WTC11 (cell line): ENCODE measurements at regions not wholly inside any gene's neighbourhood (a gene's known extent, or its start where the extent isn't known, plus 50 kb on each side); places are given as distances from the start of the nearest gene placed in this dataset.

Experiments
- ATAC-seq: fragments of 200-7000 bp; cut with Tn5 transposase; 2 replicates; pipeline ENCODE4 v1.10.0; 2021; ENCODE audit warnings: mild to moderate bottlenecking, moderate library complexity
- CTCF ChIA-PET: fragments of 300-600 bp; sonication (Branson Sonifier 250); formaldehyde crosslinking; loops from one replicate; lab custom pipeline; 2021; ENCODE audit warnings: antibody characterized with exemption; lab: Charles Lee
- POLR2A ChIA-PET: fragments of 350-600 bp; sonication (Branson Sonifier 250); formaldehyde crosslinking; loops from one replicate; lab custom pipeline; 2021; ENCODE audit warnings: antibody characterized with exemption; lab: Charles Lee
- DNase-seq: peaks from one replicate; pipeline ENCODE4 v3.0.0; 2021; ENCODE audit warnings: low spot score
- H3K27ac Mint-ChIP-seq: 2 replicates; pipeline ENCODE4 v1.8.0; 2021; ENCODE audit warnings: mixed read lengths
- H3K27me3 Mint-ChIP-seq: 2 replicates; pipeline ENCODE4 v1.8.0; 2021; ENCODE audit warnings: low read depth, mild to moderate bottlenecking, moderate library complexity, mixed read lengths
- H3K36me3 Mint-ChIP-seq: 2 replicates; pipeline ENCODE4 v1.8.0; 2021; ENCODE audit warnings: mixed read lengths
- H3K4me1 Mint-ChIP-seq: 2 replicates; pipeline ENCODE4 v1.8.0; 2022; ENCODE audit warnings: mixed read lengths
- H3K4me3 Mint-ChIP-seq: 2 replicates; pipeline ENCODE4 v1.8.0; 2021; ENCODE audit warnings: mild to moderate bottlenecking, moderate library complexity, mixed read lengths
- H3K9me3 Mint-ChIP-seq: 2 replicates; pipeline ENCODE4 v1.8.0; 2021; ENCODE audit warnings: mixed read lengths
- CREM ChIP-seq: sonication (generic); formaldehyde crosslinking; IDR thresholded peaks from 2 replicates; pipeline ENCODE4 v1.8.1; 2022; ENCODE audit warnings: mild to moderate bottlenecking, missing genetic modification reagents, moderate library complexity
- EMX1 ChIP-seq: fragments of 250-450 bp; sonication (Bioruptor Pico); IDR thresholded peaks from 2 replicates; pipeline ENCODE4 v1.8.0; 2021; ENCODE audit warnings: mild to moderate bottlenecking
- ESRRA ChIP-seq: sonication (generic); formaldehyde crosslinking; IDR thresholded peaks from 2 replicates; pipeline ENCODE4 v1.8.1; 2022; ENCODE audit warnings: mild to moderate bottlenecking, missing genetic modification reagents, borderline replicate concordance
- FOXP1 ChIP-seq: sonication (generic); formaldehyde crosslinking; IDR thresholded peaks from 2 replicates; pipeline ENCODE4 v1.8.0; 2022; ENCODE audit warnings: missing genetic modification reagents, mild to moderate bottlenecking, moderate library complexity, borderline replicate concordance
- GABPB1 ChIP-seq: sonication (generic); formaldehyde crosslinking; IDR thresholded peaks from 2 replicates; pipeline ENCODE4 v1.8.1; 2023; ENCODE audit warnings: mild to moderate bottlenecking, missing genetic modification reagents
- IRF2 ChIP-seq: sonication (generic); formaldehyde crosslinking; IDR thresholded peaks from 2 replicates; pipeline ENCODE4 v1.8.0; 2022; ENCODE audit warnings: low read depth, missing genetic modification reagents, borderline replicate concordance
- KAT7 ChIP-seq: sonication (generic); formaldehyde crosslinking; IDR thresholded peaks from 2 replicates; pipeline ENCODE4 v1.8.1; 2023; ENCODE audit warnings: missing genetic modification reagents, mild to moderate bottlenecking, borderline replicate concordance
- RORB ChIP-seq: fragments of 250-450 bp; sonication (Bioruptor Pico); IDR thresholded peaks from 2 replicates; pipeline ENCODE4 v1.9.0; 2021; ENCODE audit warnings: mild to moderate bottlenecking
- ZNF219 ChIP-seq: sonication (generic); formaldehyde crosslinking; IDR thresholded peaks from 2 replicates; pipeline ENCODE4 v1.8.0; 2023; ENCODE audit warnings: missing genetic modification reagents, mild to moderate bottlenecking, borderline replicate concordance
- ZNF232 ChIP-seq: sonication (generic); formaldehyde crosslinking; IDR thresholded peaks from 2 replicates; pipeline ENCODE4 v1.8.0; 2022; ENCODE audit warnings: mild to moderate bottlenecking, missing genetic modification reagents
- TF ChIP-seq, protein P1 (sequence below): sonication (generic); formaldehyde crosslinking; IDR thresholded peaks from 2 replicates; pipeline ENCODE4 v1.8.1; 2023; ENCODE audit warnings: mild to moderate bottlenecking, missing genetic modification reagents, moderate library complexity
- TF ChIP-seq, protein P2 (sequence below): fragments of 250-450 bp; sonication (Bioruptor Pico); IDR thresholded peaks from 2 replicates; pipeline ENCODE4 v2.1.2; 2022; ENCODE audit warnings: mild to moderate bottlenecking, moderate library complexity
- TF ChIP-seq, protein P3 (sequence below): fragments of 250-450 bp; sonication (Bioruptor Pico); IDR thresholded peaks from 2 replicates; pipeline ENCODE4 v1.9.0; 2021; ENCODE audit warnings: mild to moderate bottlenecking, borderline replicate concordance
- TF ChIP-seq, protein P4 (sequence below): fragments of 250-450 bp; sonication (Bioruptor Pico); IDR thresholded peaks from 2 replicates; pipeline ENCODE4 v1.9.0; 2021; ENCODE audit warnings: mild to moderate bottlenecking
- TF ChIP-seq, protein P5 (sequence below): sonication (generic); formaldehyde crosslinking; IDR thresholded peaks from 2 replicates; pipeline ENCODE4 v1.8.1; 2022; ENCODE audit warnings: missing genetic modification reagents, borderline replicate concordance
- TF ChIP-seq, protein P6 (sequence below): sonication (generic); formaldehyde crosslinking; IDR thresholded peaks from 2 replicates; pipeline ENCODE4 v1.8.1; 2023; ENCODE audit warnings: mild to moderate bottlenecking, moderate library complexity, missing genetic modification reagents
- TF ChIP-seq, protein P7 (sequence below): fragments of 250-450 bp; sonication (Bioruptor Pico); IDR thresholded peaks from 2 replicates; pipeline ENCODE4 v1.8.0; 2021; ENCODE audit warnings: mild to moderate bottlenecking

DNA sequence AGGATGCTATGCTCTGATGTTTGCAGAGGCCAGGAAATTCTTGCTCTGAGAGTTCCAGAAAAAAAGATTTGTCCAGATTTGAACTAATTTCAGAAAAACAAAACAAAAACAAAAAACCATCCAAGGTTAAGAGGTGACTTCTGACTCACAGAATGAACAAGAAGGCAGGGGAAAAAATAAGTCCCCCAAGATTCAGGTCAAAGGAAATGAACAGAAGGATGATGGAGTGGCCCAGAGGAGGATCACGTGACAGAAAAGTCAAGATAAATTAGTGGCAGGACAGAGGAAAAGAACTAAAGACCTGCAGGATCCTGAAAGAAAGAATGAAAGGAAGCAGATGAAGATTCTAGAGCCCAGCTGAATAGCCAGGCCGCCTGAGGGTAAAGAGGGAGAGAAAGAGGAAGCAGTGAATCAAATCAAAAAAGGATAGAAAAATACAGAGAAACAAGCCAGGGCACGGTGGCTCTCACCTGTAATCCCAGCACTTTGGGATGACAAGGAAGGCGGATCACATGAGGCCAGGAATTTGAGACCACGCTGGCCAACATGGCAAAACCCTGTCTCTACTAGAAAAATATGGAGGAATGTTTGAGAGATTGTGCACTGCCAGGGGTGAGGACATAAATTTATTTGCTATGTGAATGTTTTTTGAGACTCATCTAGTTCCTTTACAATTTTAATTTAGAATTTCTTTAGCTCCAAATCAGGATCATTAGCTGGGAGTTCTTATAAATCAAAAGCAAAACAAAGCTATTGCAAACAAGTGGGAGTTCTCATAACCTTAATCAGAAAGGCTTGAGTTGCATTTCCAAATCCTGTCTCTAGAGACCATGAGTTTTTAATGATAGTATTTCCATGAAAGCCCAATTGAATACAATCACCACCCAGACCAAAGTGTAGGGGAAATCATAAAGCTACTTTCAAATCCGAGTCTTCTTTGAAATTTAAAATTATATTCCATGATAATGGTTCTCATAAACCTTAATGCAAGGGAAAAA is 217.1 kb upstream of the PLEKHG7 start:
- ChIA-PET POLR2A (interaction anchor here (1.0 kb wide), 1 partner anchor 340 kb away, joined by 3 read pairs; the partner anchor contains the start of gene BTG1), CTCF (interaction anchor here (0.6 kb wide), 1 partner anchor 86 kb away, joined by 3 read pairs; no protein-coding TSS in a partner anchor)
- no peak overlapping the region for H3K4me3 Mint-ChIP-seq
- H3K36me3 Mint-ChIP-seq: no peaks in the 10 kb centered on the region
- DNase-seq: no peak
- TF ChIP-seq, protein P1, sequence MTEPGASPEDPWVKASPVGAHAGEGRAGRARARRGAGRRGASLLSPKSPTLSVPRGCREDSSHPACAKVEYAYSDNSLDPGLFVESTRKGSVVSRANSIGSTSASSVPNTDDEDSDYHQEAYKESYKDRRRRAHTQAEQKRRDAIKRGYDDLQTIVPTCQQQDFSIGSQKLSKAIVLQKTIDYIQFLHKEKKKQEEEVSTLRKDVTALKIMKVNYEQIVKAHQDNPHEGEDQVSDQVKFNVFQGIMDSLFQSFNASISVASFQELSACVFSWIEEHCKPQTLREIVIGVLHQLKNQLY (CRISPR knock-in tag): no peak
- H3K27ac Mint-ChIP-seq: peak overlapping the region; percentile 11; the same call in 1 of the 2 replicates
- no peaks in the 10 kb centered on the region for H3K27me3 Mint-ChIP-seq
- peaks cover 11% of the 10 kb centered on the region for H3K4me1 Mint-ChIP-seq
- no peaks in the 10 kb centered on the region for H3K9me3 Mint-ChIP-seq
- ATAC-seq: no peak

DNA sequence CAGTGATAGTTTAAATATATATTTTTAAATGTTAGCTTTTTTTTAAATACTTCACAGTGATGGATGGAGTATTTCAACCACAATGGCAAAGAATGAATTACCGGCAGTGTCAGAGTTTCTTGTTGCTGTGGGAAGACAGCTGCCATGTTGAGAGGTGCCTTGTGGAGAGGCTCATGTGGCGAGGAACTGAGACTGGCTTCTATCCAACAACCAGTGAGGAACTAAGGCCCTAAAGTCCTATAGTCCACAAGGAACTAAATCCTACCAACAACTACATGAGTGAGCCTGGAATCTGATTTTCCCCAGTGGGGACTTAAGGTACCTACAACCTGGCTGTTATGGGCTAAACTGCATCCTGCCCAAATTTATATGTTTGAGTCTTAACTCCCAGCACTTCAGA is 220.2 kb upstream of the PLEKHG7 start:
- CTCF ChIA-PET: no interaction called here
- H3K4me3 Mint-ChIP-seq: no peak overlapping the region
- no peak overlapping the region for H3K27ac Mint-ChIP-seq
- ATAC-seq (no peak), DNase-seq (no peak)
- no peaks in the 10 kb centered on the region for H3K9me3 Mint-ChIP-seq
- peaks cover 11% of the 10 kb centered on the region for H3K4me1 Mint-ChIP-seq
- POLR2A ChIA-PET: no interaction called here
- TF ChIP-seq, protein P2, sequence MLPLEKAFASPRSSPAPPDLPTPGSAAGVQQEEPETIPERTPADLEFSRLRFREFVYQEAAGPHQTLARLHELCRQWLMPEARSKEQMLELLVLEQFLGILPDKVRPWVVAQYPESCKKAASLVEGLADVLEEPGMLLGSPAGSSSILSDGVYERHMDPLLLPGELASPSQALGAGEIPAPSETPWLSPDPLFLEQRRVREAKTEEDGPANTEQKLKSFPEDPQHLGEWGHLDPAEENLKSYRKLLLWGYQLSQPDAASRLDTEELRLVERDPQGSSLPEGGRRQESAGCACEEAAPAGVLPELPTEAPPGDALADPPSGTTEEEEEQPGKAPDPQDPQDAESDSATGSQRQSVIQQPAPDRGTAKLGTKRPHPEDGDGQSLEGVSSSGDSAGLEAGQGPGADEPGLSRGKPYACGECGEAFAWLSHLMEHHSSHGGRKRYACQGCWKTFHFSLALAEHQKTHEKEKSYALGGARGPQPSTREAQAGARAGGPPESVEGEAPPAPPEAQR (CRISPR knock-in tag): no peak
- TF ChIP-seq FOXP1: no peak
- TF ChIP-seq, protein P3, sequence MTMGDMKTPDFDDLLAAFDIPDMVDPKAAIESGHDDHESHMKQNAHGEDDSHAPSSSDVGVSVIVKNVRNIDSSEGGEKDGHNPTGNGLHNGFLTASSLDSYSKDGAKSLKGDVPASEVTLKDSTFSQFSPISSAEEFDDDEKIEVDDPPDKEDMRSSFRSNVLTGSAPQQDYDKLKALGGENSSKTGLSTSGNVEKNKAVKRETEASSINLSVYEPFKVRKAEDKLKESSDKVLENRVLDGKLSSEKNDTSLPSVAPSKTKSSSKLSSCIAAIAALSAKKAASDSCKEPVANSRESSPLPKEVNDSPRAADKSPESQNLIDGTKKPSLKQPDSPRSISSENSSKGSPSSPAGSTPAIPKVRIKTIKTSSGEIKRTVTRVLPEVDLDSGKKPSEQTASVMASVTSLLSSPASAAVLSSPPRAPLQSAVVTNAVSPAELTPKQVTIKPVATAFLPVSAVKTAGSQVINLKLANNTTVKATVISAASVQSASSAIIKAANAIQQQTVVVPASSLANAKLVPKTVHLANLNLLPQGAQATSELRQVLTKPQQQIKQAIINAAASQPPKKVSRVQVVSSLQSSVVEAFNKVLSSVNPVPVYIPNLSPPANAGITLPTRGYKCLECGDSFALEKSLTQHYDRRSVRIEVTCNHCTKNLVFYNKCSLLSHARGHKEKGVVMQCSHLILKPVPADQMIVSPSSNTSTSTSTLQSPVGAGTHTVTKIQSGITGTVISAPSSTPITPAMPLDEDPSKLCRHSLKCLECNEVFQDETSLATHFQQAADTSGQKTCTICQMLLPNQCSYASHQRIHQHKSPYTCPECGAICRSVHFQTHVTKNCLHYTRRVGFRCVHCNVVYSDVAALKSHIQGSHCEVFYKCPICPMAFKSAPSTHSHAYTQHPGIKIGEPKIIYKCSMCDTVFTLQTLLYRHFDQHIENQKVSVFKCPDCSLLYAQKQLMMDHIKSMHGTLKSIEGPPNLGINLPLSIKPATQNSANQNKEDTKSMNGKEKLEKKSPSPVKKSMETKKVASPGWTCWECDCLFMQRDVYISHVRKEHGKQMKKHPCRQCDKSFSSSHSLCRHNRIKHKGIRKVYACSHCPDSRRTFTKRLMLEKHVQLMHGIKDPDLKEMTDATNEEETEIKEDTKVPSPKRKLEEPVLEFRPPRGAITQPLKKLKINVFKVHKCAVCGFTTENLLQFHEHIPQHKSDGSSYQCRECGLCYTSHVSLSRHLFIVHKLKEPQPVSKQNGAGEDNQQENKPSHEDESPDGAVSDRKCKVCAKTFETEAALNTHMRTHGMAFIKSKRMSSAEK (CRISPR knock-in tag): no peak
- TF ChIP-seq ZNF232 (CRISPR knock-in tag): no peak
- no peak for TF ChIP-seq CREM (CRISPR knock-in tag)
- TF ChIP-seq RORB: no peak
- TF ChIP-seq ZNF219 (CRISPR knock-in tag): no peak
- no peak for TF ChIP-seq EMX1 (CRISPR knock-in tag)
- TF ChIP-seq ESRRA (CRISPR knock-in tag): no peak
- no peak for TF ChIP-seq GABPB1
- TF ChIP-seq, protein P4, sequence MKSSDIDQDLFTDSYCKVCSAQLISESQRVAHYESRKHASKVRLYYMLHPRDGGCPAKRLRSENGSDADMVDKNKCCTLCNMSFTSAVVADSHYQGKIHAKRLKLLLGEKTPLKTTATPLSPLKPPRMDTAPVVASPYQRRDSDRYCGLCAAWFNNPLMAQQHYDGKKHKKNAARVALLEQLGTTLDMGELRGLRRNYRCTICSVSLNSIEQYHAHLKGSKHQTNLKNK (CRISPR knock-in tag): no peak
- H3K27me3 Mint-ChIP-seq: no peaks in the 10 kb centered on the region
- no peaks in the 10 kb centered on the region for H3K36me3 Mint-ChIP-seq

DNA sequence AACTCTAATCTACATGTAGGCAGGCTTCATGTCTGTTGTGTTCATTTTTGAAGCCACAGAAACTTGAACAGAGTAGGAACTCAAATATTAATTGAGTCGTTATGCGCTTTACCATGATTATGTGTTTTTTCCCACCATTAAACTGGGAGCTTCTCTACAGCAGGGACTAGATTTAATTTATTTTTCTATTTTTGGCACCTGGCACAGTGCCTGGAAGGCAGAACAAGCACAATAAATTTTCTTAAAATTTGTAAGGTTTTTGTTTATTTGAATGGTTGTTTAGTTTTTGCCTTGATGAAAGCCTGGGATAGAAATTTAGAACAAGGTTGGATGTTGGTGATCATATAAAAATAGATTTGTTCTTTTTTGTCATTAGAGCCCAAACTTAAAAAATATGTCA is 221.7 kb upstream of the PLEKHG7 start:
- H3K36me3 Mint-ChIP-seq: 0 out of 2 replicates have a peak, but pooled peaks cover 4% of the 10 kb centered on the region
- ATAC-seq (no peak), DNase-seq (no peak)
- no peaks in the 10 kb centered on the region for H3K27me3 Mint-ChIP-seq
- H3K4me3 Mint-ChIP-seq: no peak overlapping the region
- no peak for TF ChIP-seq IRF2 (CRISPR knock-in tag)
- TF ChIP-seq KAT7: no peak
- TF ChIP-seq, protein P5, sequence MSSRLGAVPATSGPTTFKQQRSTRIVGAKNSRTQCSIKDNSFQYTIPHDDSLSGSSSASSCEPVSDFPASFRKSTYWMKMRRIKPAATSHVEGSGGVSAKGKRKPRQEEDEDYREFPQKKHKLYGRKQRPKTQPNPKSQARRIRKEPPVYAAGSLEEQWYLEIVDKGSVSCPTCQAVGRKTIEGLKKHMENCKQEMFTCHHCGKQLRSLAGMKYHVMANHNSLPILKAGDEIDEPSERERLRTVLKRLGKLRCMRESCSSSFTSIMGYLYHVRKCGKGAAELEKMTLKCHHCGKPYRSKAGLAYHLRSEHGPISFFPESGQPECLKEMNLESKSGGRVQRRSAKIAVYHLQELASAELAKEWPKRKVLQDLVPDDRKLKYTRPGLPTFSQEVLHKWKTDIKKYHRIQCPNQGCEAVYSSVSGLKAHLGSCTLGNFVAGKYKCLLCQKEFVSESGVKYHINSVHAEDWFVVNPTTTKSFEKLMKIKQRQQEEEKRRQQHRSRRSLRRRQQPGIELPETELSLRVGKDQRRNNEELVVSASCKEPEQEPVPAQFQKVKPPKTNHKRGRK: no peak
- TF ChIP-seq, protein P6, sequence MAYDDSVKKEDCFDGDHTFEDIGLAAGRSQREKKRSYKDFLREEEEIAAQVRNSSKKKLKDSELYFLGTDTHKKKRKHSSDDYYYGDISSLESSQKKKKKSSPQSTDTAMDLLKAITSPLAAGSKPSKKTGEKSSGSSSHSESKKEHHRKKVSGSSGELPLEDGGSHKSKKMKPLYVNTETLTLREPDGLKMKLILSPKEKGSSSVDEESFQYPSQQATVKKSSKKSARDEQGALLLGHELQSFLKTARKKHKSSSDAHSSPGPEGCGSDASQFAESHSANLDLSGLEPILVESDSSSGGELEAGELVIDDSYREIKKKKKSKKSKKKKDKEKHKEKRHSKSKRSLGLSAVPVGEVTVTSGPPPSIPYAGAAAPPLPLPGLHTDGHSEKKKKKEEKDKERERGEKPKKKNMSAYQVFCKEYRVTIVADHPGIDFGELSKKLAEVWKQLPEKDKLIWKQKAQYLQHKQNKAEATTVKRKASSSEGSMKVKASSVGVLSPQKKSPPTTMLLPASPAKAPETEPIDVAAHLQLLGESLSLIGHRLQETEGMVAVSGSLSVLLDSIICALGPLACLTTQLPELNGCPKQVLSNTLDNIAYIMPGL (CRISPR knock-in tag): no peak
- TF ChIP-seq, protein P7, sequence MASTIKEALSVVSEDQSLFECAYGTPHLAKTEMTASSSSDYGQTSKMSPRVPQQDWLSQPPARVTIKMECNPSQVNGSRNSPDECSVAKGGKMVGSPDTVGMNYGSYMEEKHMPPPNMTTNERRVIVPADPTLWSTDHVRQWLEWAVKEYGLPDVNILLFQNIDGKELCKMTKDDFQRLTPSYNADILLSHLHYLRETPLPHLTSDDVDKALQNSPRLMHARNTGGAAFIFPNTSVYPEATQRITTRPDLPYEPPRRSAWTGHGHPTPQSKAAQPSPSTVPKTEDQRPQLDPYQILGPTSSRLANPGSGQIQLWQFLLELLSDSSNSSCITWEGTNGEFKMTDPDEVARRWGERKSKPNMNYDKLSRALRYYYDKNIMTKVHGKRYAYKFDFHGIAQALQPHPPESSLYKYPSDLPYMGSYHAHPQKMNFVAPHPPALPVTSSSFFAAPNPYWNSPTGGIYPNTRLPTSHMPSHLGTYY (CRISPR knock-in tag): no peak
- H3K27ac Mint-ChIP-seq: no peak overlapping the region
- H3K9me3 Mint-ChIP-seq: peaks cover 5% of the 10 kb centered on the region
- H3K4me1 Mint-ChIP-seq: peaks cover 18% of the 10 kb centered on the region
- ChIA-PET CTCF (no interaction called here), POLR2A (no interaction called here)
